HCT116 (cell line): ENCODE measurements at regions not wholly inside any gene's neighbourhood (a gene's known extent, or its start where the extent isn't known, plus 50 kb on each side); places are given as distances from the start of the nearest gene placed in this dataset.

ENCODE experiments used
- ELF1 ChIP-seq: IDR thresholded peaks from 2 replicates; pipeline ENCODE4 v1.6.1; 2012; ENCODE audit warnings: low read depth, borderline replicate concordance
- EZH2 ChIP-seq: fragments of 200-600 bp; sonication (generic); IDR thresholded peaks from 2 replicates; pipeline ENCODE4 v1.6.1; 2017; ENCODE audit warnings: antibody characterized with exemption, mixed run types
- EZH2phosphoT487 ChIP-seq: fragments of 200-600 bp; IDR thresholded peaks from 2 replicates; pipeline ENCODE4 v1.6.1; 2018; ENCODE audit warnings: antibody characterized with exemption, borderline replicate concordance
- JUND ChIP-seq: IDR thresholded peaks from 2 replicates; pipeline ENCODE4 v1.6.1; 2012
- POLR2A ChIP-seq: IDR thresholded peaks from 2 replicates; pipeline ENCODE4 v1.7.0; 2011; ENCODE audit warnings: borderline replicate concordance; ENCODE audit not compliant: insufficient read depth, insufficient read length; ENCODE audit errors: extremely low read depth
- SIN3A ChIP-seq: IDR thresholded peaks from 2 replicates; pipeline ENCODE4 v1.6.1; 2012; ENCODE audit warnings: low read depth
- SP1 ChIP-seq: IDR thresholded peaks from 2 replicates; pipeline ENCODE4 v1.6.1; 2012; ENCODE audit warnings: low read depth
- YY1 ChIP-seq: IDR thresholded peaks from 2 replicates; pipeline ENCODE4 v1.6.1; 2011; ENCODE audit warnings: low read length, low read depth, moderate library complexity, mild to moderate bottlenecking; ENCODE audit not compliant: insufficient replicate concordance; ENCODE audit errors: extremely low read depth
- ZFX ChIP-seq: fragments of 450-650 bp; IDR thresholded peaks from 2 replicates; pipeline ENCODE4 v1.6.1; 2017
- ZNF274 ChIP-seq: fragments of 200-500 bp; sonication (Bioruptor generic); IDR thresholded peaks from 2 replicates; pipeline ENCODE4 v1.6.1; 2014; ENCODE audit warnings: mild to moderate bottlenecking, low read depth, low read length, inconsistent platforms
- TF ChIP-seq, protein P1 (sequence below): IDR thresholded peaks from 2 replicates; pipeline ENCODE4 v1.6.1; 2011; ENCODE audit warnings: mild to moderate bottlenecking, low read length, moderate library complexity; ENCODE audit not compliant: insufficient replicate concordance; ENCODE audit errors: extremely low read depth
- TF ChIP-seq, protein P2 (sequence below), 3 experiments: fragments of 200-600 bp in 1 of 3; sonication (generic) in 1 of 3; IDR thresholded peaks in 2 of 3; conservative IDR thresholded peaks in 1 of 3; 2 replicates each; pipeline ENCODE4 v1.5.1; 2012 to 2017; ENCODE audit warnings: low read depth in 2 of 3, low read length in 2 of 3, antibody characterized with exemption in 1 of 3, borderline replicate concordance in 1 of 3, control low read depth in 1 of 3, mild to moderate bottlenecking in 1 of 3, mixed read lengths in 1 of 3, mixed run types in 1 of 3, moderate library complexity in 1 of 3; ENCODE audit not compliant: insufficient read depth in 1 of 3
- TF ChIP-seq, protein P3 (sequence below): IDR thresholded peaks from 2 replicates; pipeline ENCODE4 v1.6.1; 2012

DNA sequence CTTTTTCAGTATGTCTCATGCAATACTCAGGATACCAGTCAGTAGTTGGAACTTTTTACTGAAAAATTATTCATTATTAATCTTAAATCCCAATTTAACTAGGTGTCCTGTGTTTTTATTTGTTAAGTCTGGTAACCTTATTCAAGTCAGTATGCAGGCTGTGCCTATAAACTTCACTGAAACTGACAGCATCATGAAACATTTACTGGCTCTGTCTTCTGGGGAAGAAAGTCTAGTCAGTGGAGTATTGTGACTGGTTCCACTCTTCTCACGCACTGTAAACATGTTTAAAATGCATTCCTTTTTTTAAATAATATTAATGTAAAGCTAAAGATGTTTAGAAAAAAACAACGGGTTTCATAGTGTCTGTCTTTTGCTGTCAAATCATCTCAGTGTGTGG, 739.7 kb downstream of the LTN1 start:
- TF ChIP-seq ELF1 (no peak), SP1 (no peak), EZH2 (no peak), JUND (no peak), ZFX (no peak), ZNF274 (no peak), POLR2A (no peak), SIN3A (no peak), YY1 (no peak), EZH2phosphoT487 (no peak)
- TF ChIP-seq, protein P1, sequence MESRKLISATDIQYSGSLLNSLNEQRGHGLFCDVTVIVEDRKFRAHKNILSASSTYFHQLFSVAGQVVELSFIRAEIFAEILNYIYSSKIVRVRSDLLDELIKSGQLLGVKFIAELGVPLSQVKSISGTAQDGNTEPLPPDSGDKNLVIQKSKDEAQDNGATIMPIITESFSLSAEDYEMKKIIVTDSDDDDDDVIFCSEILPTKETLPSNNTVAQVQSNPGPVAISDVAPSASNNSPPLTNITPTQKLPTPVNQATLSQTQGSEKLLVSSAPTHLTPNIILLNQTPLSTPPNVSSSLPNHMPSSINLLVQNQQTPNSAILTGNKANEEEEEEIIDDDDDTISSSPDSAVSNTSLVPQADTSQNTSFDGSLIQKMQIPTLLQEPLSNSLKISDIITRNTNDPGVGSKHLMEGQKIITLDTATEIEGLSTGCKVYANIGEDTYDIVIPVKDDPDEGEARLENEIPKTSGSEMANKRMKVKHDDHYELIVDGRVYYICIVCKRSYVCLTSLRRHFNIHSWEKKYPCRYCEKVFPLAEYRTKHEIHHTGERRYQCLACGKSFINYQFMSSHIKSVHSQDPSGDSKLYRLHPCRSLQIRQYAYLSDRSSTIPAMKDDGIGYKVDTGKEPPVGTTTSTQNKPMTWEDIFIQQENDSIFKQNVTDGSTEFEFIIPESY, result no peak
- TF ChIP-seq, protein P2, sequence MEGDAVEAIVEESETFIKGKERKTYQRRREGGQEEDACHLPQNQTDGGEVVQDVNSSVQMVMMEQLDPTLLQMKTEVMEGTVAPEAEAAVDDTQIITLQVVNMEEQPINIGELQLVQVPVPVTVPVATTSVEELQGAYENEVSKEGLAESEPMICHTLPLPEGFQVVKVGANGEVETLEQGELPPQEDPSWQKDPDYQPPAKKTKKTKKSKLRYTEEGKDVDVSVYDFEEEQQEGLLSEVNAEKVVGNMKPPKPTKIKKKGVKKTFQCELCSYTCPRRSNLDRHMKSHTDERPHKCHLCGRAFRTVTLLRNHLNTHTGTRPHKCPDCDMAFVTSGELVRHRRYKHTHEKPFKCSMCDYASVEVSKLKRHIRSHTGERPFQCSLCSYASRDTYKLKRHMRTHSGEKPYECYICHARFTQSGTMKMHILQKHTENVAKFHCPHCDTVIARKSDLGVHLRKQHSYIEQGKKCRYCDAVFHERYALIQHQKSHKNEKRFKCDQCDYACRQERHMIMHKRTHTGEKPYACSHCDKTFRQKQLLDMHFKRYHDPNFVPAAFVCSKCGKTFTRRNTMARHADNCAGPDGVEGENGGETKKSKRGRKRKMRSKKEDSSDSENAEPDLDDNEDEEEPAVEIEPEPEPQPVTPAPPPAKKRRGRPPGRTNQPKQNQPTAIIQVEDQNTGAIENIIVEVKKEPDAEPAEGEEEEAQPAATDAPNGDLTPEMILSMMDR (IDR thresholded peaks at IDR 0.05 in 2 of 3, conservative IDR thresholded peaks at IDR 0.05 in 1 of 3; ENCODE audit: borderline replicate concordance in 1 of 3, insufficient read depth in 1 of 3, low read depth in 2 of 3, low read length in 2 of 3), result no peak
- TF ChIP-seq, protein P3, sequence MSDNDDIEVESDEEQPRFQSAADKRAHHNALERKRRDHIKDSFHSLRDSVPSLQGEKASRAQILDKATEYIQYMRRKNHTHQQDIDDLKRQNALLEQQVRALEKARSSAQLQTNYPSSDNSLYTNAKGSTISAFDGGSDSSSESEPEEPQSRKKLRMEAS, result no peak
